ENCODE measurements at regions not wholly inside any gene's neighbourhood (a gene's known extent, or its start where the extent isn't known, plus 50 kb on each side); places are given as distances from the start of the nearest gene placed in this dataset.
"Not testable (repeated sequence)": the region's sequence is repeated elsewhere in the genome, so short reads cannot be mapped to it uniquely, and the experiment has no call there.

GRCh38 chr4:13777341-13777740 lies 149.8 kb upstream of the BOD1L1 start:
- ATAC-seq (replicated peaks; ENCODE audit: extremely low read depth, poor library complexity, severe bottlenecking) (no peak), DNase-seq (ENCODE audit: low spot score in 2 of 2) (no peak)
- Mint-ChIP-seq H3K36me3 (ENCODE audit: insufficient read depth) (no peaks in the 10 kb centered on the region), H3K27ac (ENCODE audit: low read depth) (no peak overlapping the region), H3K27me3 (no peaks in the 10 kb centered on the region), H3K4me1 (no peaks in the 10 kb centered on the region), H3K4me3 (no peak overlapping the region), H3K9me3 (peaks cover 17% of the 10 kb centered on the region)

- Mint-ChIP-seq H3K4me3 (no peak overlapping the region), H3K27ac (ENCODE audit: low read depth) (no peak overlapping the region), H3K4me1 (no peaks in the 10 kb centered on the region), H3K36me3 (ENCODE audit: insufficient read depth) (no peaks in the 10 kb centered on the region), H3K27me3 (no peaks in the 10 kb centered on the region), H3K9me3 (peaks cover 17% of the 10 kb centered on the region)
- ATAC-seq (replicated peaks; ENCODE audit: extremely low read depth, poor library complexity, severe bottlenecking) (no peak), DNase-seq (ENCODE audit: low spot score in 2 of 2) (no peak)
These were observed 150.8 kb upstream of the BOD1L1 start for GRCh38 chr4:13778367-13778766.

- no peaks in the 10 kb centered on the region for H3K4me1 Mint-ChIP-seq
- peaks cover 12% of the 10 kb centered on the region for H3K9me3 Mint-ChIP-seq
- no peak overlapping the region for H3K27ac Mint-ChIP-seq (ENCODE audit: low read depth)
- ATAC-seq (replicated peaks; ENCODE audit: extremely low read depth, poor library complexity, severe bottlenecking) (no peak), DNase-seq (ENCODE audit: low spot score in 2 of 2) (no peak)
- H3K4me3 Mint-ChIP-seq = no peak overlapping the region
- no peaks in the 10 kb centered on the region for H3K27me3 Mint-ChIP-seq
- H3K36me3 Mint-ChIP-seq (ENCODE audit: insufficient read depth) = no peaks in the 10 kb centered on the region
These were observed 154.7 kb upstream of the BOD1L1 start for GRCh38 chr4:13782231-13782630.

GRCh38 chr4:13783800-13784411 lies 156.4 kb upstream of the BOD1L1 start:
- Mint-ChIP-seq H3K36me3 (ENCODE audit: insufficient read depth) (no peaks in the 10 kb centered on the region), H3K4me1 (no peaks in the 10 kb centered on the region), H3K9me3 (peaks cover 10% of the 10 kb centered on the region), H3K27ac (ENCODE audit: low read depth) (no peak overlapping the region), H3K4me3 (no peak overlapping the region), H3K27me3 (no peaks in the 10 kb centered on the region)
- ATAC-seq (replicated peaks; ENCODE audit: extremely low read depth, poor library complexity, severe bottlenecking) (no peak), DNase-seq (ENCODE audit: low spot score in 2 of 2) (no peak)

GRCh38 chr4:13793020-13793710 lies 165.6 kb upstream of the BOD1L1 start:
- Mint-ChIP-seq H3K27me3 (no peaks in the 10 kb centered on the region), H3K4me1 (no peaks in the 10 kb centered on the region), H3K36me3 (ENCODE audit: insufficient read depth) (peaks cover 1% of the 10 kb centered on the region), H3K4me3 (no peak overlapping the region), H3K9me3 (peaks cover 9% of the 10 kb centered on the region), H3K27ac (ENCODE audit: low read depth) (no peak overlapping the region)
- ATAC-seq (replicated peaks; ENCODE audit: extremely low read depth, poor library complexity, severe bottlenecking) (no peak), DNase-seq (ENCODE audit: low spot score in 2 of 2) (no peak)

GRCh38 chr4:13794819-13795565 lies 167.5 kb upstream of the BOD1L1 start:
- no peak overlapping the region for H3K27ac Mint-ChIP-seq (ENCODE audit: low read depth)
- peaks cover 9% of the 10 kb centered on the region for H3K9me3 Mint-ChIP-seq
- peaks cover 1% of the 10 kb centered on the region for H3K36me3 Mint-ChIP-seq (ENCODE audit: insufficient read depth)
- DNase-seq (ENCODE audit: low spot score in 2 of 2) = no peak
- no peaks in the 10 kb centered on the region for H3K4me1 Mint-ChIP-seq
- no peak for ATAC-seq (replicated peaks; ENCODE audit: extremely low read depth, poor library complexity, severe bottlenecking)
- no peak overlapping the region for H3K4me3 Mint-ChIP-seq
- H3K27me3 Mint-ChIP-seq = no peaks in the 10 kb centered on the region

GRCh38 chr4:13797061-13797460 lies 169.5 kb upstream of the BOD1L1 start:
- DNase-seq (ENCODE audit: low spot score in 2 of 2) = no peak
- H3K36me3 Mint-ChIP-seq (ENCODE audit: insufficient read depth) = peaks cover 1% of the 10 kb centered on the region

GRCh38 chr4:13815231-13815630 lies 187.7 kb upstream of the BOD1L1 start:
- ATAC-seq (replicated peaks; ENCODE audit: extremely low read depth, poor library complexity, severe bottlenecking) = no peak
- H3K4me3 Mint-ChIP-seq = no peak overlapping the region
- no peak overlapping the region for H3K27ac Mint-ChIP-seq (ENCODE audit: low read depth)
- DNase-seq (ENCODE audit: low spot score in 2 of 2) = no peak
- peaks cover 7% of the 10 kb centered on the region for H3K9me3 Mint-ChIP-seq
- no peaks in the 10 kb centered on the region for H3K36me3 Mint-ChIP-seq (ENCODE audit: insufficient read depth)
- H3K4me1 Mint-ChIP-seq = no peaks in the 10 kb centered on the region
- no peaks in the 10 kb centered on the region for H3K27me3 Mint-ChIP-seq

More at GRCh38 chr4:13797061-13797460, 169.5 kb upstream of the BOD1L1 start:
- Mint-ChIP-seq H3K27me3 (no peaks in the 10 kb centered on the region), H3K27ac (ENCODE audit: low read depth) (no peak overlapping the region), H3K4me1 (no peaks in the 10 kb centered on the region), H3K9me3 (peaks cover 5% of the 10 kb centered on the region), H3K4me3 (no peak overlapping the region)
- ATAC-seq (replicated peaks; ENCODE audit: extremely low read depth, poor library complexity, severe bottlenecking) = no peak

- Mint-ChIP-seq H3K27me3 (no peaks in the 10 kb centered on the region), H3K36me3 (ENCODE audit: insufficient read depth) (no peaks in the 10 kb centered on the region), H3K9me3 (peaks cover 7% of the 10 kb centered on the region), H3K4me3 (no peak overlapping the region), H3K27ac (ENCODE audit: low read depth) (no peak overlapping the region), H3K4me1 (no peaks in the 10 kb centered on the region)
- DNase-seq (ENCODE audit: low spot score in 2 of 2) (no peak), ATAC-seq (replicated peaks; ENCODE audit: extremely low read depth, poor library complexity, severe bottlenecking) (no peak)
These were observed 188.9 kb upstream of the BOD1L1 start for GRCh38 chr4:13816472-13816871.

GRCh38 chr4:13821522-13821921 lies 194.0 kb upstream of the BOD1L1 start:
- DNase-seq (ENCODE audit: low spot score in 2 of 2) = no peak
- H3K4me1 Mint-ChIP-seq = no peaks in the 10 kb centered on the region
- no peak for ATAC-seq (replicated peaks; ENCODE audit: extremely low read depth, poor library complexity, severe bottlenecking)
- H3K36me3 Mint-ChIP-seq (ENCODE audit: insufficient read depth) = no peaks in the 10 kb centered on the region
- peaks cover 25% of the 10 kb centered on the region for H3K9me3 Mint-ChIP-seq
- no peak overlapping the region for H3K4me3 Mint-ChIP-seq
- H3K27ac Mint-ChIP-seq (ENCODE audit: low read depth) = no peak overlapping the region
- H3K27me3 Mint-ChIP-seq = no peaks in the 10 kb centered on the region

GRCh38 chr4:13825822-13826221 lies 198.3 kb upstream of the BOD1L1 start:
- not testable (repeated sequence) for DNase-seq (ENCODE audit: low spot score in 2 of 2); H3K36me3 Mint-ChIP-seq (ENCODE audit: insufficient read depth); ATAC-seq (replicated peaks; ENCODE audit: extremely low read depth, poor library complexity, severe bottlenecking); H3K4me3 Mint-ChIP-seq; H3K27ac Mint-ChIP-seq (ENCODE audit: low read depth); H3K4me1 Mint-ChIP-seq; H3K27me3 Mint-ChIP-seq
- H3K9me3 Mint-ChIP-seq = peaks cover 19% of the 10 kb centered on the region

GRCh38 chr4:13829457-13829856 lies 201.9 kb upstream of the BOD1L1 start:
- no peaks in the 10 kb centered on the region for H3K36me3 Mint-ChIP-seq (ENCODE audit: insufficient read depth)
- no peak overlapping the region for H3K4me3 Mint-ChIP-seq
- DNase-seq (ENCODE audit: low spot score in 2 of 2) (no peak), ATAC-seq (replicated peaks; ENCODE audit: extremely low read depth, poor library complexity, severe bottlenecking) (no peak)
- no peak overlapping the region for H3K27ac Mint-ChIP-seq (ENCODE audit: low read depth)
- H3K27me3 Mint-ChIP-seq = no peaks in the 10 kb centered on the region
- H3K4me1 Mint-ChIP-seq = no peaks in the 10 kb centered on the region
- peaks cover 9% of the 10 kb centered on the region for H3K9me3 Mint-ChIP-seq

GRCh38 chr4:13830449-13830848 lies 202.9 kb upstream of the BOD1L1 start:
- DNase-seq (ENCODE audit: low spot score in 2 of 2) (no peak), ATAC-seq (replicated peaks; ENCODE audit: extremely low read depth, poor library complexity, severe bottlenecking) (no peak)
- H3K27ac Mint-ChIP-seq (ENCODE audit: low read depth) = no peak overlapping the region
- no peaks in the 10 kb centered on the region for H3K27me3 Mint-ChIP-seq
- no peaks in the 10 kb centered on the region for H3K36me3 Mint-ChIP-seq (ENCODE audit: insufficient read depth)
- H3K4me1 Mint-ChIP-seq = no peaks in the 10 kb centered on the region
- peaks cover 5% of the 10 kb centered on the region for H3K9me3 Mint-ChIP-seq
- no peak overlapping the region for H3K4me3 Mint-ChIP-seq

Data from central memory CD8-positive, alpha-beta T cell (primary cell).